ENCODE measurements at regions not wholly inside any gene's neighbourhood (a gene's known extent, or its start where the extent isn't known, plus 50 kb on each side); places are given as distances from the start of the nearest gene placed in this dataset.

- H3K79me1 ChIP-seq (ENCODE audit: insufficient read depth, low read depth, low read length, poor library complexity, severe bottlenecking), result no peaks in the 10 kb centered on the region
- H2BK12ac ChIP-seq (ENCODE audit: insufficient read length, low read depth, low read length), result no peak overlapping the region
- no peak overlapping the region for H3K9ac ChIP-seq (ENCODE audit: extremely low read depth, insufficient read length, low read length)
- no peak overlapping the region for H3K4me2 ChIP-seq (ENCODE audit: insufficient read depth, insufficient read length, low read length)
- no peaks in the 10 kb centered on the region for H4K20me1 ChIP-seq (ENCODE audit: control insufficient read depth, insufficient read depth, insufficient read length)
- H3K18ac ChIP-seq (ENCODE audit: insufficient read length, low read depth, low read length), result no peak overlapping the region
- WGBS (ENCODE audit: extremely low coverage, insufficient read length, low lambda C conversion rate), result no CpG with 5 or more reads among the region's 2 CpGs
- H3K27ac ChIP-seq (ENCODE audit: insufficient read length, low read depth, low read length), result no peak overlapping the region
- DNase-seq, result no peak
- no peak overlapping the region for H3K4me3 Mint-ChIP-seq
- no peak for TF ChIP-seq CTCF (conservative IDR thresholded peaks at IDR 0.05)
- no peaks in the 10 kb centered on the region for H3K79me2 ChIP-seq (ENCODE audit: insufficient read depth, low read length)
- H3K4me1 Mint-ChIP-seq, result peaks cover 6 to 7% of the 10 kb centered on the region in 2 experiments; a peak in 3 of 4 replicates
- no peak overlapping the region for H2BK5ac ChIP-seq (ENCODE audit: insufficient read length, low read length)
- H3K14ac ChIP-seq (ENCODE audit: insufficient read depth, low read length), result no peak overlapping the region
- H3K27ac Mint-ChIP-seq, result no peak overlapping the region
- no peak overlapping the region for H4K91ac ChIP-seq (ENCODE audit: insufficient read length, low read depth, low read length)
- H4K5ac ChIP-seq (ENCODE audit: insufficient read length, low read depth, low read length), result no peak overlapping the region
- no peak overlapping the region for H2BK15ac ChIP-seq (ENCODE audit: low read depth, low read length)
- H3K4ac ChIP-seq (ENCODE audit: low read depth, low read length), result no peak overlapping the region
- no peaks in the 10 kb centered on the region for H3K4me1 ChIP-seq (ENCODE audit: insufficient read depth, low read length)
- H3K23me2 ChIP-seq (ENCODE audit: insufficient read length, low read depth, low read length, poor library complexity, severe bottlenecking), result no peaks in the 10 kb centered on the region
- no peaks in the 10 kb centered on the region for H3K27me3 Mint-ChIP-seq (ENCODE audit: low read depth)
- H3K9me3 Mint-ChIP-seq, result no peaks in the 10 kb centered on the region
- no peak overlapping the region for H2BK20ac ChIP-seq (ENCODE audit: low read depth, low read length, poor library complexity, severe bottlenecking)
- no peak overlapping the region for H3T11ph ChIP-seq (ENCODE audit: low read length)
- H3K23ac ChIP-seq (ENCODE audit: insufficient read length, low read depth, low read length), result no peak overlapping the region
- H2BK120ac ChIP-seq (ENCODE audit: low read depth, low read length, poor library complexity, severe bottlenecking), result no peak overlapping the region
- no peaks in the 10 kb centered on the region for H3K27me3 ChIP-seq (ENCODE audit: insufficient read depth, low read length)
- H3K9me3 ChIP-seq (ENCODE audit: control insufficient read depth, low read depth, low read length), result no peaks in the 10 kb centered on the region
- H3K56ac ChIP-seq (ENCODE audit: insufficient read length, low read depth, low read length), result no peak overlapping the region
- no peak overlapping the region for H2AFZ ChIP-seq (ENCODE audit: low read length)
- H2AK5ac ChIP-seq (ENCODE audit: insufficient read length, low read length), result no peak overlapping the region
- H3K36me3 Mint-ChIP-seq (ENCODE audit: insufficient read depth in 1 of 3, low read depth in 3 of 3), result no peaks in the 10 kb centered on the region; a peak in 1 of 7 replicates
- H4K8ac ChIP-seq (replicated peaks; ENCODE audit: insufficient read length, low read depth, low read length), result no peak overlapping the region
These were observed 208.1 kb downstream of the GBA3 start for GRCh38 chr4:22900876-22901275.
